Transverse colon (tissue), 4 donors: ENCODE measurements at regions not wholly inside any gene's neighbourhood (a gene's known extent, or its start where the extent isn't known, plus 50 kb on each side); places are given as distances from the start of the nearest gene placed in this dataset.

Experiments used
- DNase-seq: peaks from one replicate; pipeline ENCODE4 v3.0.0-alpha.2; 2019
- H3K27ac ChIP-seq, 4 donors: fragments of 200-600 bp; sonication (generic); 2 replicates each; pipeline ENCODE4 v1.5.1; 2016 to 2018; ENCODE audit warnings: inconsistent platforms in 4 of 4
- H3K27me3 ChIP-seq: fragments of 200-600 bp; sonication (generic); 2 replicates; pipeline ENCODE4 v1.5.1; 2017; ENCODE audit warnings: inconsistent platforms
- H3K36me3 ChIP-seq, 4 donors: fragments of 200-600 bp; sonication (generic); 2 replicates each; pipeline ENCODE4 v1.5.1; 2017 to 2019; ENCODE audit warnings: inconsistent platforms in 4 of 4
- H3K4me1 ChIP-seq, 4 donors: fragments of 200-600 bp; sonication (generic); 2 replicates each; pipeline ENCODE4 v1.5.1; 2017 to 2020; ENCODE audit warnings: inconsistent platforms in 4 of 4
- H3K4me3 ChIP-seq, 4 donors: fragments of 200-600 bp; sonication (generic); 1 replicate in 1 of 4; 2 replicates in 3 of 4; pipeline versions ENCODE4 v1.5.1 to v1.6.1; 2017 to 2019; ENCODE audit warnings: inconsistent platforms in 4 of 4
- H3K9me3 ChIP-seq, 2 donors: fragments of 200-600 bp; sonication (generic); 2 replicates each; pipeline ENCODE4 v1.5.1; 2017 to 2019; ENCODE audit warnings: inconsistent platforms in 2 of 2
- EP300 ChIP-seq: sonication (generic); formaldehyde crosslinking; IDR thresholded peaks from one replicate; pipeline ENCODE4 v1.6.1; 2017; ENCODE audit warnings: antibody characterized with exemption, low read depth
- POLR2A ChIP-seq: fragments of 450-650 bp; IDR thresholded peaks from one replicate; pipeline ENCODE4 v1.6.1; 2016; ENCODE audit warnings: antibody characterized with exemption, mild to moderate bottlenecking, moderate library complexity
- POLR2AphosphoS5 ChIP-seq, 3 donors: sonication (generic); formaldehyde crosslinking; IDR thresholded peaks; one replicate each; pipeline ENCODE4 v1.6.1; 2016; ENCODE audit warnings: antibody characterized with exemption in 3 of 3
- WGBS, 2 donors: methylation state at CpG; one replicate each; pipeline ENCODE4 v1.1.5; 2018; ENCODE audit warnings: low coverage in 1 of 2; 5-methylcytosine and 5-hydroxymethylcytosine counted together
- in situ Hi-C, 4 donors: fragments of 200-750 bp; cut with MboI; loops; one replicate each; pipeline versions ENCODE4 v1.15.0 to v1.15.1; 2017; ENCODE audit warnings: low sequenced_read_pairs in 3 of 4, low pct_ligation_motif_present in 1 of 4, low pct_unique_long_range_greater_than_20kb in 1 of 4
- intact Hi-C: fragments of 100-400 bp; cut with DNase I; formaldehyde crosslinking; loops from one replicate; pipeline ENCODE4 v1.15.1; 2023; ENCODE audit warnings: low total_unique reads
- TF ChIP-seq, protein P1 (sequence below), 5 experiments: fragments of 200-600 bp in 3 of 5; fragments of 450-650 bp in 2 of 5; sonication (generic) in 3 of 5; IDR thresholded peaks; 1 replicate in 2 of 5; 2 replicates in 3 of 5; pipeline ENCODE4 v1.5.1; 2016 to 2017; ENCODE audit warnings: antibody characterized with exemption in 5 of 5, inconsistent platforms in 3 of 5, mild to moderate bottlenecking in 2 of 5, moderate library complexity in 1 of 5

DNA sequence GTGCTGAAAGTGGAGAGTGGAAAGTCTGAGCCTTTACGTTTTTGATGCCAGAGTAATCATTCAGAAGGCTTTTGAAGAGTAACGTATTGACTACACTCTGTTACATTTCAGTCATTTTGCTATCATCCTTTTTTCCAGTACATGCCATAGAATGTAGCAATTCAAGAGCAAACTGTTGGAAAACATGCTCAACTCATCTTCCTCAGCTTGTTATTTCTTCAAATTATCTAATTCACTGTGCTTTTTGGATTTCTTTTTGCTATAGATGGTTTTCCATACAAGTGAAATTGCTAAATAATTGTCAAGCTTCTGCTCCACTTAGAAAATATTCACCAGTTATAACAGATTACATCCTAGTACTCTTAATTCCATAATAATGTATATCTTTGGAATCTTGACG is 129.9 kb upstream of the CLEC14A start:
- WGBS, 2 donors: 63 to 66% methylated on average over 3 of the region's 3 CpGs
- no peak overlapping the region for H3K4me3 ChIP-seq
- no peaks in the 10 kb centered on the region for H3K4me1 ChIP-seq
- no peak overlapping the region for H3K27ac ChIP-seq
- in situ Hi-C loops (no loop called here), intact Hi-C loops (no loop called here)
- no peak for TF ChIP-seq EP300
- TF ChIP-seq POLR2A: no peak
- TF ChIP-seq POLR2AphosphoS5 (IDR thresholded peaks at IDR 0.05): no peak
- H3K36me3 ChIP-seq: no peaks in the 10 kb centered on the region
- no peaks in the 10 kb centered on the region for H3K27me3 ChIP-seq
- DNase-seq: no peak
- H3K9me3 ChIP-seq: no peaks in the 10 kb centered on the region

DNA sequence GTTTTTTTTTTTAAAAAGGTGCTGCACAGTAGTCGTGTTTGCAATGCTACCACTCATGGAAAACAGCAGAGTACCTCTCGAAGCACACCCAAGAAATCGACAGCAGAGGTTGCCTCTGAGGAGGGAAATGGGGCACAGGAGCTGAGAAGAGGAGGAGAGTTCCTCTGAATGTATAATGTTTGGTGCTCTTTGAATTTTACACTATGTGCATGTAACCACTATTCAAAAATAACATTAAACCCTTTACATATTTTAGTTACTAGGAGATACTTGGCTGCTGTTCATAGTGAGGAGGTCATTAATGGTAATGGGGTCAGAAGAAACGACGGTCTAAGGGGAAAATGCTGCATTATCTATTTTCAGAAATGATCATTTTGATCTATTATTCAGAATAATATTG is 129.4 kb upstream of the CLEC14A start:
- H3K4me1 ChIP-seq: no peaks in the 10 kb centered on the region
- no peak overlapping the region for H3K27ac ChIP-seq
- H3K36me3 ChIP-seq: no peaks in the 10 kb centered on the region
- intact Hi-C loops: no loop called here
- in situ Hi-C loops: no loop called here
- 71 to 80% methylated on average over 5 of the region's 5 CpGs for WGBS, 2 donors
- no peak for DNase-seq
- no peaks in the 10 kb centered on the region for H3K9me3 ChIP-seq
- no peak overlapping the region for H3K4me3 ChIP-seq
- TF ChIP-seq POLR2A (no peak), POLR2AphosphoS5 (IDR thresholded peaks at IDR 0.05) (no peak), EP300 (no peak)
- TF ChIP-seq, protein P1, sequence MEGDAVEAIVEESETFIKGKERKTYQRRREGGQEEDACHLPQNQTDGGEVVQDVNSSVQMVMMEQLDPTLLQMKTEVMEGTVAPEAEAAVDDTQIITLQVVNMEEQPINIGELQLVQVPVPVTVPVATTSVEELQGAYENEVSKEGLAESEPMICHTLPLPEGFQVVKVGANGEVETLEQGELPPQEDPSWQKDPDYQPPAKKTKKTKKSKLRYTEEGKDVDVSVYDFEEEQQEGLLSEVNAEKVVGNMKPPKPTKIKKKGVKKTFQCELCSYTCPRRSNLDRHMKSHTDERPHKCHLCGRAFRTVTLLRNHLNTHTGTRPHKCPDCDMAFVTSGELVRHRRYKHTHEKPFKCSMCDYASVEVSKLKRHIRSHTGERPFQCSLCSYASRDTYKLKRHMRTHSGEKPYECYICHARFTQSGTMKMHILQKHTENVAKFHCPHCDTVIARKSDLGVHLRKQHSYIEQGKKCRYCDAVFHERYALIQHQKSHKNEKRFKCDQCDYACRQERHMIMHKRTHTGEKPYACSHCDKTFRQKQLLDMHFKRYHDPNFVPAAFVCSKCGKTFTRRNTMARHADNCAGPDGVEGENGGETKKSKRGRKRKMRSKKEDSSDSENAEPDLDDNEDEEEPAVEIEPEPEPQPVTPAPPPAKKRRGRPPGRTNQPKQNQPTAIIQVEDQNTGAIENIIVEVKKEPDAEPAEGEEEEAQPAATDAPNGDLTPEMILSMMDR (IDR thresholded peaks at IDR 0.05): no peak
- H3K27me3 ChIP-seq: no peaks in the 10 kb centered on the region

DNA sequence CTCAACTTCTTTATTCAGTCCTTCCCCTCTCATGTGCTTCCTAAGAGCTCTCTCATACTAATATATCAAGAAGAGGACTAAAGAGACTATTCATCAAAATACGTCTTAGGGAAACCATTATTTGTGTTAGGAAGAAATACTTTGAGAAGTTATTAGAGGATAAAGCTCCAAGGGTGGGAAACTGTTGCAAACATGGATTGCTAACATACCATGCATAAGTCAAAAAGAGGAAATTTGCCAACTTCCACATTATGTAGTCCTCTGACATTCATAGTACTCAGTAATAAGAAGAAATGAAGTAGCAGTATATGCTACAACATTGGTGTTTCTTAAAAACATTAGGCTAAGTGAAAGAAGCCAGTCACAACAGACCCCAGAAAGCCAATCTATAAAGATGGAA is 128.8 kb upstream of the CLEC14A start:
- TF ChIP-seq EP300: no peak
- TF ChIP-seq, protein P1 (IDR thresholded peaks at IDR 0.05): no peak
- no peak for TF ChIP-seq POLR2AphosphoS5 (IDR thresholded peaks at IDR 0.05)
- no peak for TF ChIP-seq POLR2A
- no peak overlapping the region for H3K4me3 ChIP-seq
- no peak overlapping the region for H3K27ac ChIP-seq
- WGBS, 2 donors: 63 to 67% methylated on average over 1 of the region's 1 CpG
- H3K4me1 ChIP-seq: no peaks in the 10 kb centered on the region
- intact Hi-C loops (no loop called here), in situ Hi-C loops (no loop called here)
- H3K36me3 ChIP-seq: no peaks in the 10 kb centered on the region
- no peaks in the 10 kb centered on the region for H3K27me3 ChIP-seq
- no peaks in the 10 kb centered on the region for H3K9me3 ChIP-seq
- no peak for DNase-seq

DNA sequence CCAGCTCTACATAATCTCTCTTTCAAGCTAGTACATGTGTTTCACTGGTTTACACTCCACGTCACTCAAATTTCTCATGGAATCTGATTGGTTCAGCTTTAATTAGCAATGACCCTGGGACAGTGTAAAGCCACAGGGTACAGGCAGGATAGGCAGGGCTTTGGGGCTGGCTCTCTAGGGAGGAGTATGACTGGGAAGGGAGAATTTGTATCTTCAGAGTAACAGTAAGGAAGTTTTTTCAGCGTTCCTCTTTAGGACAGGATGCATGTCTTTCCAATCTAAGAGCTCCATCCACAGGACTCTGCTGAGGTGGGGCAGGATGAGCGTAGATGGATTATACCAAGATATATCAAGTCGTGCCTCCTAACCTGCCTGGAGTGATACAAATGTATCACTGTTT is 112.0 kb upstream of the CLEC14A start:
- H3K9me3 ChIP-seq: no peaks in the 10 kb centered on the region
- intact Hi-C loops (no loop called here), in situ Hi-C loops (no loop called here)
- WGBS, 2 donors: 67 to 100% methylated on average over 1 to 4 of the region's 4 CpGs
- DNase-seq: no peak
- no peak for TF ChIP-seq EP300
- TF ChIP-seq, protein P1 (IDR thresholded peaks at IDR 0.05): no peak
- TF ChIP-seq POLR2A: no peak
- TF ChIP-seq POLR2AphosphoS5 (IDR thresholded peaks at IDR 0.05): no peak
- no peak overlapping the region for H3K4me3 ChIP-seq
- no peak overlapping the region for H3K27ac ChIP-seq
- no peaks in the 10 kb centered on the region for H3K36me3 ChIP-seq
- no peaks in the 10 kb centered on the region for H3K4me1 ChIP-seq
- H3K27me3 ChIP-seq: no peaks in the 10 kb centered on the region

DNA sequence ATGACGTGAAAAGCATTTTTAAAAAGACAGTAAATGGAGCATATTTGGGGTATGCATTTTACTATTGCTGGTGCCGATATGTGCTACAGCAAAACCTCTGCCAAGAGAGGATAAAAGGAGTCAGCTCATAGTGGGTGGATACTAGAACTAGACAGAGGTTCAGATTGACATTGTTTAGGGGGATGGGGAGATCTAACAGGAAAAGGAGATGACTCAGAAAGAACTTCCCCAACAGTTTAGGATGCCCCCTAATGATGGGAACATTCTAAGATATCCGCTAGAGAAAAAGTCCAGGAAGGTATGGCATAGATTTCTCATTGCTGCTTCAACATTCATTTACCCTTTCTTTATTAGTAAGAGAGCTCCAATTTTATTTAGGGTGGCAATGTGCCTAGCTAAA is 110.5 kb upstream of the CLEC14A start:
- intact Hi-C loops: no loop called here
- no peaks in the 10 kb centered on the region for H3K9me3 ChIP-seq
- H3K4me3 ChIP-seq: no peak overlapping the region
- no peaks in the 10 kb centered on the region for H3K27me3 ChIP-seq
- TF ChIP-seq, protein P1 (IDR thresholded peaks at IDR 0.05): no peak
- TF ChIP-seq EP300 (no peak), POLR2AphosphoS5 (IDR thresholded peaks at IDR 0.05) (no peak), POLR2A (no peak)
- WGBS, 2 donors: 63 to 74% methylated on average over 3 of the region's 3 CpGs
- in situ Hi-C loops: no loop called here
- H3K36me3 ChIP-seq: no peaks in the 10 kb centered on the region
- H3K4me1 ChIP-seq: no peaks in the 10 kb centered on the region
- H3K27ac ChIP-seq: no peak overlapping the region
- DNase-seq: no peak
